ENCODE measurements at regions not wholly inside any gene's neighbourhood (a gene's known extent, or its start where the extent isn't known, plus 50 kb on each side); places are given as distances from the start of the nearest gene placed in this dataset.

DNA sequence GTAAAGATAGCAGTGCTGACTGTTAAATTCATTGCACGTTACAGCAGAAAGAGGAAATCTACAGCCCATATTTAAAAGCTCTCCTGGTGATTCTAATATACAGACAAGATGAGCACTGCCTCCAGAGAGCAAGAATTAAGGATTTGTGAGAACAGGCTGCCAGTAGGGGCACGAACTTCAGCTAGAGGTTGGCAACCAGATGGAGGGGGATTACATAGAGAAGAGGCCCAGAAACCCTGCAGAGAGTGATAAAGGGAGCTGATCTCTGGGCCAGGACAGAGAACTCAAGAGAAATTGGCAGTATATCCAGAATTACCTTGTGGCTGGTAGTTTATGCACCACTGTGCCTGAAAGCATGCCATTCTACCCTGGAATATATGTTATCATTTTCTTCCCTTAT is 144.8 kb downstream of the UFM1 start (continued):
- TF ChIP-seq, protein P1, sequence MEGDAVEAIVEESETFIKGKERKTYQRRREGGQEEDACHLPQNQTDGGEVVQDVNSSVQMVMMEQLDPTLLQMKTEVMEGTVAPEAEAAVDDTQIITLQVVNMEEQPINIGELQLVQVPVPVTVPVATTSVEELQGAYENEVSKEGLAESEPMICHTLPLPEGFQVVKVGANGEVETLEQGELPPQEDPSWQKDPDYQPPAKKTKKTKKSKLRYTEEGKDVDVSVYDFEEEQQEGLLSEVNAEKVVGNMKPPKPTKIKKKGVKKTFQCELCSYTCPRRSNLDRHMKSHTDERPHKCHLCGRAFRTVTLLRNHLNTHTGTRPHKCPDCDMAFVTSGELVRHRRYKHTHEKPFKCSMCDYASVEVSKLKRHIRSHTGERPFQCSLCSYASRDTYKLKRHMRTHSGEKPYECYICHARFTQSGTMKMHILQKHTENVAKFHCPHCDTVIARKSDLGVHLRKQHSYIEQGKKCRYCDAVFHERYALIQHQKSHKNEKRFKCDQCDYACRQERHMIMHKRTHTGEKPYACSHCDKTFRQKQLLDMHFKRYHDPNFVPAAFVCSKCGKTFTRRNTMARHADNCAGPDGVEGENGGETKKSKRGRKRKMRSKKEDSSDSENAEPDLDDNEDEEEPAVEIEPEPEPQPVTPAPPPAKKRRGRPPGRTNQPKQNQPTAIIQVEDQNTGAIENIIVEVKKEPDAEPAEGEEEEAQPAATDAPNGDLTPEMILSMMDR (IDR thresholded peaks at IDR 0.05 in 2 of 3, conservative IDR thresholded peaks at IDR 0.05 in 1 of 3; ENCODE audit: borderline replicate concordance in 1 of 3, insufficient read depth in 1 of 3, low read depth in 2 of 3, low read length in 2 of 3) = no peak
- TF ChIP-seq CEBPB (IDR thresholded peaks at IDR 0.05; ENCODE audit: low read depth) = no peak

DNA sequence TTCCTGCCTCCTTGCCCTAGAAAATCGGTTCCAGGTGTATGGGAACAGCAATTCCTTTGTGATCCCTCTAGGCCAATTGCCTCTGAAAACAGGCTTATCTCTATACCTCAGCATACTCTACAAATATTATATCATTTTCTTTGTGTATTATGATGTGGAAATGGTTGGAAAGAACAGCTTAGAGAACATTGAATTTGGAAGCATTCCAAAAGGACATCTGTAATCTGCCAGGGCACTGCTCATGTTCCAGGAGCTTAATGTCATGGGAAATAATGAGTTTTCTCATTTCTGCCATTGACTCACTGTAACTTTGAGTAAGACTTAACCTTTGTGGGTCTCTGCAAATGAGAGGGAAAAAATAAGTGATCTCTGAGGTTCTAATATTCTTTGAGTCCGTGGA is 147.3 kb downstream of the UFM1 start:
- DNase-seq (ENCODE audit: low read depth, low spot score) = no peak
- BruUV-seq (replicated peaks) = no TSS peak
- ATAC-seq = no peak
- intact Hi-C loops (cut with micrococcal nuclease) = no loop called here
- ChIA-PET POLR2A (no interaction called here), CTCF (no interaction called here), RAD21 (ENCODE audit: low non-redundant PET in 1 of 2, low total read pairs in 2 of 2, uncharacterized antibody in 2 of 2, unreplicated experiment in 2 of 2) (no interaction called here)
- Histone ChIP-seq H3K4me1 (ENCODE audit: control insufficient read depth in 1 of 2, insufficient read depth in 2 of 2, low read length in 2 of 2) (no peaks in the 10 kb centered on the region), H3K27me3 (ENCODE audit: insufficient read depth, low read length) (no peaks in the 10 kb centered on the region), H3K9ac (ENCODE audit: low read length) (no peak overlapping the region), H3K27ac (ENCODE audit: low read depth, low read length) (no peak overlapping the region), H3K79me2 (ENCODE audit: insufficient read depth, low read length) (no peaks in the 10 kb centered on the region), H4K20me1 (ENCODE audit: insufficient read depth) (no peaks in the 10 kb centered on the region), H3K9me3 (ENCODE audit: control insufficient read depth in 1 of 2, insufficient read depth in 1 of 2, low read depth in 1 of 2, low read length in 2 of 2) (peaks cover 0 to 7% of the 10 kb centered on the region in 2 experiments; a peak in 3 of 4 replicates), H3K9me2 (ENCODE audit: insufficient read depth) (no peaks in the 10 kb centered on the region), H2AFZ (ENCODE audit: low read depth, low read length, poor library complexity, severe bottlenecking) (no peak overlapping the region), H3K4me2 (ENCODE audit: low read length) (no peak overlapping the region), H3K4me3 (replicated peaks in 1 of 2; ENCODE audit: low read depth in 1 of 2, low read length in 2 of 2) (no peak overlapping the region), H3K36me3 (ENCODE audit: control insufficient read depth in 1 of 2, insufficient read depth in 2 of 2, low read length in 2 of 2) (no peaks in the 10 kb centered on the region)
- TF ChIP-seq CEBPB (IDR thresholded peaks at IDR 0.05; ENCODE audit: low read depth) = no peak
- no peak for TF ChIP-seq YY1 (IDR thresholded peaks at IDR 0.05; ENCODE audit: extremely low read depth, insufficient replicate concordance, low read depth, low read length)
- TF ChIP-seq FOSL1 (IDR thresholded peaks at IDR 0.05; ENCODE audit: low read depth) = no peak
- no peak for TF ChIP-seq CBX3 (IDR thresholded peaks at IDR 0.05; ENCODE audit: low read depth)
- TF ChIP-seq ZFX (IDR thresholded peaks at IDR 0.05) = no peak
- no peak for TF ChIP-seq SIN3A (IDR thresholded peaks at IDR 0.05; ENCODE audit: low read depth)
- TF ChIP-seq EGR1 (IDR thresholded peaks at IDR 0.05; ENCODE audit: low read depth) = no peak
- TF ChIP-seq, protein P2, sequence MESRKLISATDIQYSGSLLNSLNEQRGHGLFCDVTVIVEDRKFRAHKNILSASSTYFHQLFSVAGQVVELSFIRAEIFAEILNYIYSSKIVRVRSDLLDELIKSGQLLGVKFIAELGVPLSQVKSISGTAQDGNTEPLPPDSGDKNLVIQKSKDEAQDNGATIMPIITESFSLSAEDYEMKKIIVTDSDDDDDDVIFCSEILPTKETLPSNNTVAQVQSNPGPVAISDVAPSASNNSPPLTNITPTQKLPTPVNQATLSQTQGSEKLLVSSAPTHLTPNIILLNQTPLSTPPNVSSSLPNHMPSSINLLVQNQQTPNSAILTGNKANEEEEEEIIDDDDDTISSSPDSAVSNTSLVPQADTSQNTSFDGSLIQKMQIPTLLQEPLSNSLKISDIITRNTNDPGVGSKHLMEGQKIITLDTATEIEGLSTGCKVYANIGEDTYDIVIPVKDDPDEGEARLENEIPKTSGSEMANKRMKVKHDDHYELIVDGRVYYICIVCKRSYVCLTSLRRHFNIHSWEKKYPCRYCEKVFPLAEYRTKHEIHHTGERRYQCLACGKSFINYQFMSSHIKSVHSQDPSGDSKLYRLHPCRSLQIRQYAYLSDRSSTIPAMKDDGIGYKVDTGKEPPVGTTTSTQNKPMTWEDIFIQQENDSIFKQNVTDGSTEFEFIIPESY (IDR thresholded peaks at IDR 0.05; ENCODE audit: extremely low read depth, insufficient replicate concordance, low read length) = no peak
- TF ChIP-seq EZH2 (IDR thresholded peaks at IDR 0.05) = no peak
- no peak for TF ChIP-seq JUND (IDR thresholded peaks at IDR 0.05)
- TF ChIP-seq, protein P3, sequence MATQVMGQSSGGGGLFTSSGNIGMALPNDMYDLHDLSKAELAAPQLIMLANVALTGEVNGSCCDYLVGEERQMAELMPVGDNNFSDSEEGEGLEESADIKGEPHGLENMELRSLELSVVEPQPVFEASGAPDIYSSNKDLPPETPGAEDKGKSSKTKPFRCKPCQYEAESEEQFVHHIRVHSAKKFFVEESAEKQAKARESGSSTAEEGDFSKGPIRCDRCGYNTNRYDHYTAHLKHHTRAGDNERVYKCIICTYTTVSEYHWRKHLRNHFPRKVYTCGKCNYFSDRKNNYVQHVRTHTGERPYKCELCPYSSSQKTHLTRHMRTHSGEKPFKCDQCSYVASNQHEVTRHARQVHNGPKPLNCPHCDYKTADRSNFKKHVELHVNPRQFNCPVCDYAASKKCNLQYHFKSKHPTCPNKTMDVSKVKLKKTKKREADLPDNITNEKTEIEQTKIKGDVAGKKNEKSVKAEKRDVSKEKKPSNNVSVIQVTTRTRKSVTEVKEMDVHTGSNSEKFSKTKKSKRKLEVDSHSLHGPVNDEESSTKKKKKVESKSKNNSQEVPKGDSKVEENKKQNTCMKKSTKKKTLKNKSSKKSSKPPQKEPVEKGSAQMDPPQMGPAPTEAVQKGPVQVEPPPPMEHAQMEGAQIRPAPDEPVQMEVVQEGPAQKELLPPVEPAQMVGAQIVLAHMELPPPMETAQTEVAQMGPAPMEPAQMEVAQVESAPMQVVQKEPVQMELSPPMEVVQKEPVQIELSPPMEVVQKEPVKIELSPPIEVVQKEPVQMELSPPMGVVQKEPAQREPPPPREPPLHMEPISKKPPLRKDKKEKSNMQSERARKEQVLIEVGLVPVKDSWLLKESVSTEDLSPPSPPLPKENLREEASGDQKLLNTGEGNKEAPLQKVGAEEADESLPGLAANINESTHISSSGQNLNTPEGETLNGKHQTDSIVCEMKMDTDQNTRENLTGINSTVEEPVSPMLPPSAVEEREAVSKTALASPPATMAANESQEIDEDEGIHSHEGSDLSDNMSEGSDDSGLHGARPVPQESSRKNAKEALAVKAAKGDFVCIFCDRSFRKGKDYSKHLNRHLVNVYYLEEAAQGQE (IDR thresholded peaks at IDR 0.05; ENCODE audit: low read depth) = no peak
- no peak for TF ChIP-seq ZNF274 (IDR thresholded peaks at IDR 0.05; ENCODE audit: low read depth, low read length)
- TF ChIP-seq, protein P4, sequence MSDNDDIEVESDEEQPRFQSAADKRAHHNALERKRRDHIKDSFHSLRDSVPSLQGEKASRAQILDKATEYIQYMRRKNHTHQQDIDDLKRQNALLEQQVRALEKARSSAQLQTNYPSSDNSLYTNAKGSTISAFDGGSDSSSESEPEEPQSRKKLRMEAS (IDR thresholded peaks at IDR 0.05) = no peak
- TF ChIP-seq TCF7L2 (IDR thresholded peaks at IDR 0.05; ENCODE audit: borderline replicate concordance, extremely low read depth, insufficient read depth, insufficient read length) = no peak
- TF ChIP-seq SP1 (IDR thresholded peaks at IDR 0.05; ENCODE audit: low read depth) = no peak
- no peak for TF ChIP-seq ELF1 (IDR thresholded peaks at IDR 0.05; ENCODE audit: borderline replicate concordance, low read depth)

Measured in HCT116 (cell line).